ENCODE measurements at regions not wholly inside any gene's neighbourhood (a gene's known extent, or its start where the extent isn't known, plus 50 kb on each side); places are given as distances from the start of the nearest gene placed in this dataset.
"Not testable (repeated sequence)": the region's sequence is repeated elsewhere in the genome, so short reads cannot be mapped to it uniquely, and the experiment has no call there.

DNA sequence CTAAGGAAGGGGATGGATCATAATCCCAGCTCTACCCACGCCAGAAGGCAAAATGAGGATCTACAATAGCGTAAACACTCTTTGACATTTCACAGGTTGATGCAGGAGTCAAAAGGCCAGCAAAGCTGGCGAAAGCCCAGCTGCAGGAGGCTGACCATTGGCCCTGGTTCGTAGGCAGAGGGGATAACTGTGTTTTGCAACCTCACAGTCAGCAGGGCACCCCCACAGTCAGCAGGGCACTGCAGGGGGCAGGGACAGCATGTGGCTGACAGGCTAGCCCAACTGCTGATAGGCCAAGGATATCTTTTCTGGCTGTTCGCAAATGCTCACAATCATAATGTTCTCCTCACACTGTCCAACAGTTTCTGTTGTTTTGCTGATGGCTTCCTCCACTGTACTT, 372.7 kb downstream of the BUD13 start:
- DNase-seq: no peak

GRCh38 chr11:116397602-116398084, 375.1 kb downstream of the BUD13 start:
- DNase-seq: no peak

DNA sequence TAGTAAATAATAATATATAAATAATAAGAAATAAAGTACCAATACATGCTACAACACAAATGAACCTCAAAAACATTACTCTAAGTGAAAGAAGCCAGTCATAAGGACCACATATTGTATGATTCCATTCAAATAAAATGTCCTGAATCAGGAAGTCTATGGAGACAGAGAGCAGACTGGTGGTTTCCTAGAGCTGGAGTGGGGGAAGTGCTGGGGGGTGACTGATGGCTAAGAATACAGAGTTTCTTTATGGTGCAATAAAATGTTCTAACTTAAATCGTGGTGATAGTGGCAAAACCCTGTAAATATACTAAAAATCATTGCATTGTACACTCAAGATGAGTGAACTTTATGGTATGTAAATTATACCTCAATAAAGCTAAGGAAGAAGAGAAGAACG, 376.5 kb downstream of the BUD13 start:
- no peak for DNase-seq

GRCh38 chr11:116394022-116394421, 378.8 kb downstream of the BUD13 start:
- no peak for DNase-seq

DNA sequence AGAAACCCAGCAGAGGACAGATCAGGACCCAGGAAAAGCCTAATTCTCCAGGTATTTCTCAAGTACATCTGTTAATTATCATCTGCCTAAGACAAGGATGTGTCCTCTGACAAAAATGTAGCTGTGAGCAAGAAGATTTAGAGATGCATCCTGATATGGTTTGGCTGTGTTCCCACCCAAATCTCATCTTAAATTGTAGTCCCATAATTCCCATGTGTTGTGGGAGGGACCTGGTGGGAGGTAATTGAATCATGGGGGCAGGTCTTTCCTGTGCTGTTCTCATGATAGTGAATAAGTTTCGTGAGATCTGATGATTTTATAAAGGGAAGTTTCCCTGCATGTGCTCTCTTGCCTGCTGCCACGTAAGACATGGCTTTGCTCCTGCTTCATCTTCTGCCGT, 381.8 kb downstream of the BUD13 start:
- no peak for DNase-seq

DNA sequence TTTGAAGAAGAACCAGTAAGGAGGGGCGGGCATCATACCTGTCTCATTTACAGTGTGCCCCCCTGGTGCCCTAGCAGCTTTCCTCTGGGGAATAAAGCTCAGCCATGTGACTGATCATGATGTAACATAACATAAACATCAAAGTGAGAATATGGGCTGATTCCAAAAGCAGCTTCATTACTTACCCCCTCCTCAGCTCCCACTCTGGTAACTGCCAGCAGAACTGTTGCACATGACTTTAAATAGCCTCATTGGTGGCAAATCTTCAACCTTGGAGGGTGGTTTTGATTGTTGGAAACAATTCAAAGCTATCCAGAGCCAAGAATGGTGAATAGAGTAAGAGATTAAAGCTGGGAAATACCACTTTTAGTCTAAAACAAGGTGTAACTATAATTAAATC, 384.6 kb downstream of the BUD13 start:
- no peak for DNase-seq

DNA sequence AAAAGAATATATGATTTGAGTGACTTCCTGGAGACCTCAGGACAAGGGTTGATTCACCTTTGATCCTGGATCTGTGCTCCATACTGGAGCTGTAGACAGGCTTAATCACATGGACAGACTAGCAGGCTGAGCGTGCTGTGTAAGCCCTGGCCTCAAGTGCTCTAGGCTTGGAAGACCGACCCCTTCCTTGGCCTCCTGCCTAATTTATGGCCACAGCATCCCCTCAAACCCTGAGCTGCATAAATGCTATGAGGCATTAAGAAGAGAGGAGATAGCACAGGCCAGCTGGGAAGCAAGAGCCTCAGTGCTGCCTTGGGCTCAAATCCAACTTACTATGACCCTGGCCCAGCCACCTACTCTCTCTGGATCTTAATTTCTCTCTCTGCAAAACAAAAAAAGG, 385.1 kb downstream of the BUD13 start:
- no peak for DNase-seq

GRCh38 chr11:116386118-116386699, 386.6 kb downstream of the BUD13 start:
- DNase-seq: no peak

DNA sequence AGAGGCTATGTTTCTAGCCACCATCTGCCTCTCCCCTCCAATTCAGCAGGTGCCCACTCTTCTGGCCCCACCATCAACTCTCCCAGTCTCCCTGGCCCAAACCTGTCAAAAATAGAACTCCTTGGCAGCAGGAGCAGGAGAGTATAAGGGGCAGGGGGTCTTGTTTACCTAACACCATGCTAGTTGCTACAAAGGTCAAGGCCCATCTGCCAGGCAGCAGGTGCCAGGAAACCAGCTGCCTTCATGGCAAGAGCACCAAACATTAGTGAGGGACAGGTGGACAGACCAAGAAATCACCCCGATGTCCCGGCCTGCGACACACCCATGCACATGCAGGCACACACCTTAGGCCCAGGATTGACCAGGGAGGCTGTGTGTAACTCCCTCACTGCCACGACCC, 387.9 kb downstream of the BUD13 start:
- no peak for DNase-seq

DNA sequence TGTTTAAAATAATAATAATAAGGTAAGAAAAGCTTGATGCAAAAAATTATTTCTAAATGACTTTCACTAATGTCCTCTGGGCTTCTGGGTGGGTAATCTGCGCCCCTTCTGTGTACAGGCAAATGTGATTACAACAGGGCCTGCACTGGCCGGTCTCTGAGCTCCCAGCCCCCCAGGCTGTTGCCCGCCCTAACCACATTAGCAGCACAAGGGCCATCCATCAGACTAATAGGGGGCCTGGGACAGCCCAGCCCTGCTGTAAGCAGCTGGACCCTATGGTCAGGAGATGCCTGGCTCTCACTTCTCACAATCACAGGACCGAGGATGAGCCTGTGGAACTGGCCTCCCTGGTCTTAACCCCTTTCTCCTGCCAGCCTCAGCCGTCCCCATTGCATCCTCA, 388.4 kb downstream of the BUD13 start:
- DNase-seq: no peak

GRCh38 chr11:116379185-116379828, 393.5 kb downstream of the BUD13 start:
- peak; percentile 50 for DNase-seq

- no peak for DNase-seq
Measured at GRCh38 chr11:116376547-116376946, 396.2 kb downstream of the BUD13 start.

GRCh38 chr11:116376054-116376453, 396.7 kb downstream of the BUD13 start:
- DNase-seq: no peak

DNA sequence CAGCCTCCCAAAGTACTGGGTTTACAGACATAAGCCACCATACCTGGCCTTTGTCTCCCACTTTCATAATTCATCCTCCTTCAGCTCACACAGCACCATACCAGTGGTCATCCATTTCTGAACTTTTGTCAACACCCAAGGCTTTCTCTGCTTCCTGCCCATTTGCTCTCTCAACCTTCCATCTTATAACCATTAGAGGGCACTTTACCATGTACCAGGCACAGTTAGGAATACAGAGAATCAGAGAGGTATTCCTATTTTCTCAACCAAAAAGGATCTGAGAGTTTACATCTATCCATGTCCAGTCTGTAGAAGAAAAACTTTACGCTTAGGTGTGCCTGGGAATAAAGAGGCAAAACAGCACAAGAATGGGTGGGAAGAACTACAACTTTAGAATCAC, 397.6 kb downstream of the BUD13 start:
- no peak for DNase-seq

- DNase-seq: no peak
Measured at GRCh38 chr11:116374085-116374484, 398.7 kb downstream of the BUD13 start.

DNA sequence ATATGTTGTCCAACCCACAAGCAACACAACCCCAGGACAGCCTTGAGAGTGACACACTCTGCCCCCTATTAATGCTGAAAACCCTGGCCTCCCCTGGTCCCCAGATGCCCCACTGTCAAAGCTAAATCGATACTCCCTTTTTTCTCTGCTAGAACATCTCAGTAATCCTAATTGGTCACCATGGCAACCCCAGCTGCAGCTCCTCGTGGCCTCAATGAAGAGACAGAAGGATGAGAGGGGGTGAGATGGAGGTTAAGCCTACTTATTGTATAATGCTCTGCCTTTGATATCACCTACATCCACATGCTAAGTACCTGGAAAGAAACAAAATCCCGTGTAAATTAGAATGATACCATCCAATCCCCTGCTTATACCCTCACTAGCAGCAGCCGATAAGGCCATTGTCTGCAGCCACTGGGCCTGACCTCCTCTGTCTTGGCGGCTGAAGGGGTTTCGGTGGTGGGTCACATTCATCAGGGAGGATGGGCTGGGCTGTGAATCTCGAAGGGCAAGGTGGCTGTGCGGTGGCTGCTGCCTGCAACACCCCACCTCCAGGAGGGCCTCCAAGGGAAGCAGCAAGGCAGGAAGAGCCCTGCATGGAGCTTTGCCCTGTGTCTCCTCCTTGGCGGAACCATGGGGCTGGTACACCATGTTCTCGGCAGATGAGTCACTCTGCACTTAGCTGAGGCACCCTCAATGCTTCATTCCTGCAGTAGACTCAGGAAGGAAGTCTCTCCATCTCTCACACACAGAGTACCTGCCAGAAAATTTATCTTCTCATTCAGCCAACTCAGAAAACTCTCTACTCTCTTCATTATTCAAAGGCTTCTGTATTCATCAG, 399.5 kb downstream of the BUD13 start:
- DNase-seq: no peak

GRCh38 chr11:116371146-116371545, 401.6 kb downstream of the BUD13 start:
- DNase-seq: no peak

DNA sequence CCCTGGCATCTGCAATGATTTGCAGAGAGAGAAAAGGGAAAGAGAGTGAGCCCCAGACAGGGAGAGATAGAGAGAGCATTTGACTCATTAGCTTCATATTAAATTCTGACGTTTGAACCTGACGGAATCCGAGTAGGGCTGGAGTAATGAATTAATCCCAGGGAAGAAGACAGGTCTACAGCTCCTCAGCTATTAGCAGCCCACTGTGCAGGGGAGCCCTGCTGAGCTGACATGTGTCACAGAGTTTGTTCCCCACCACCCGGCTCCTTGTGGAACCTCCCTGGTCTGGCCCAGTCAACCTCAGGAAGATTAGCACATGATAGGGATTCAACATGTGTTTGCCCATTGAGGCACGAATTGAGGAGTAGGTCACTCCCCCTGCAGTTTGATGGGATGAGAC, 404.0 kb downstream of the BUD13 start:
- DNase-seq: no peak

- no peak for DNase-seq
Measured at GRCh38 chr11:116366980-116367645, 405.7 kb downstream of the BUD13 start.

DNA sequence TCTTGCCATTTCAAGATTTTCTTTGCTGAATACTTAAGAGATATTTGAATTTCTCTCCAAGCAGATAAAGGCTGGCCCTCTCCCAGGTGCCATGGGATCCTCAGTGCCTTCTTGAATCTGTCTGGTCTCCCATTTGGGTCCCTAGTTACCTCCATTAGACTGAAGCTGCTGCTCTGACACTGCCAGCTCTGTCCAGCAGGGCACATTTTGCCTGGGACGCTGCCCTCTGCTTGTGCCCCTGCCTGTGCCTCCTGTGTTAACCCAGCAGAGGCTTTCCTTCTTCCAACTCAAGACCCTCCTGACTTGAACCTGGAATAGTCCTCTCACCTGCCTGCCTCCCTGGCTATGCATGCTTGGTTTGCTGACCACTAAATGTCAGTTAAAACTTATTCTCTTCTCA, 406.3 kb downstream of the BUD13 start:
- no peak for DNase-seq

- not testable (repeated sequence) for DNase-seq
Measured at GRCh38 chr11:116364925-116365324, 407.9 kb downstream of the BUD13 start.

- DNase-seq: no peak
Measured at GRCh38 chr11:116364348-116364747, 408.4 kb downstream of the BUD13 start.

DNA sequence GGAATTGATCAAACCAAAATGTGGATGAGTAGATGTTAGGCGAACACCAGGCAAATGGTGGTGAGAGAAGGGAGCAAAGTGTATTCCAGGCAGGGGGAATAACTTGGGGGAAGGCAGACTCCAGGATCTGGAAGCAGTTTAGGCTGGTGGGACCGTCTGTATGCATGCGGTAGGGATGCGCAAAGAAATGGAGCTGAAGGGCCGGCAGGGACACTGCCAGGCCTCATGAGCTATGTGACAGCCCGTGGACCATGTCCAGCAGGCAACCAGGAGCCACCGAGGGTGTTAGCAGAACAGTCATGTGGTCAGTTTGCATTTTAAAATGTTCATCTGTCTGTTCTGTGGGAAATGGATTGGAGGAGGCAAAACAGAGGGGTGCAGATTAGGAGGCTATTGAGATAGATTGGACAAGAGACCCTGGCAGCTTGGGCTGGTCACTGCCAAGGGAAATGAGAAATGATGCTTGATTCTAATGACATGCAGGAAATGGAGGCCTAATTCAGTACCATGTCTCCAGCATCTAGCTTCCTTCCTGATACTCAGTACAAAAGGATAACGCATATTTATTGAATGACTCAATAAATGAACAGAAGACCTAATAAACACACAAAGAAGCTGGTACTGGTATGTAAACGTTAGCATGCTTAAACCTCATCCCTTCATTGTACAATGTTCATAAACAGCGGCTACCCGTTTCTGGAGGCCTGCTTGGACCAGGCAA, 412.4 kb downstream of the BUD13 start:
- no peak for DNase-seq

Data from hematopoietic multipotent progenitor cell treated with erythropoietin and hydrocortisone succinate and interleukin-3 and kit ligand, for 6 days (in vitro differentiated cells).